ENCODE measurements at regions not wholly inside any gene's neighbourhood (a gene's known extent, or its start where the extent isn't known, plus 50 kb on each side); places are given as distances from the start of the nearest gene placed in this dataset.

- Histone ChIP-seq H3K27me3 (ENCODE audit: control insufficient read depth, insufficient read depth, low read length) (no peaks in the 10 kb centered on the region), H3K9me3 (ENCODE audit: control insufficient read depth, low read depth, low read length) (no peaks in the 10 kb centered on the region), H3K4me1 (ENCODE audit: control insufficient read depth, insufficient read depth, low read length) (no peaks in the 10 kb centered on the region), H3K36me3 (ENCODE audit: control insufficient read depth, insufficient read depth, low read length) (no peaks in the 10 kb centered on the region), H3K27ac (ENCODE audit: low read length) (no peak overlapping the region), H3K4me3 (ENCODE audit: low read length) (no peak overlapping the region)
- 80% methylated on average over 1 of the region's 8 CpGs for WGBS (ENCODE audit: insufficient coverage, low lambda C conversion rate)
- DNase-seq, result no peak
Measured at GRCh38 chr5:34531751-34532360, 124.3 kb upstream of the RAI14 start.

- H3K27ac ChIP-seq (ENCODE audit: low read length), result no peak overlapping the region
Measured at GRCh38 chr5:34533582-34534522, 122.3 kb upstream of the RAI14 start.

GRCh38 chr5:34534523-34535103 is 121.5 kb upstream of the RAI14 start:
- Histone ChIP-seq H3K4me3 (ENCODE audit: low read length) (no peak overlapping the region), H3K27me3 (ENCODE audit: control insufficient read depth, insufficient read depth, low read length) (no peaks in the 10 kb centered on the region), H3K27ac (ENCODE audit: low read length) (no peak overlapping the region), H3K4me1 (ENCODE audit: control insufficient read depth, insufficient read depth, low read length) (no peaks in the 10 kb centered on the region), H3K36me3 (ENCODE audit: control insufficient read depth, insufficient read depth, low read length) (no peaks in the 10 kb centered on the region), H3K9me3 (ENCODE audit: control insufficient read depth, low read depth, low read length) (no peaks in the 10 kb centered on the region)
- DNase-seq, result no peak
- 70% methylated on average over 2 of the region's 4 CpGs for WGBS (ENCODE audit: insufficient coverage, low lambda C conversion rate)

More at GRCh38 chr5:34533582-34534522, 122.3 kb upstream of the RAI14 start:
- Histone ChIP-seq H3K4me1 (ENCODE audit: control insufficient read depth, insufficient read depth, low read length) (no peaks in the 10 kb centered on the region), H3K9me3 (ENCODE audit: control insufficient read depth, low read depth, low read length) (no peaks in the 10 kb centered on the region), H3K36me3 (ENCODE audit: control insufficient read depth, insufficient read depth, low read length) (no peaks in the 10 kb centered on the region), H3K27me3 (ENCODE audit: control insufficient read depth, insufficient read depth, low read length) (no peaks in the 10 kb centered on the region), H3K4me3 (ENCODE audit: low read length) (no peak overlapping the region)
- DNase-seq, result no peak
- WGBS (ENCODE audit: insufficient coverage, low lambda C conversion rate), result no CpG with 5 or more reads among the region's 4 CpGs

- H3K4me3 ChIP-seq (ENCODE audit: low read length), result no peak overlapping the region
- H3K9me3 ChIP-seq (ENCODE audit: control insufficient read depth, low read depth, low read length), result no peaks in the 10 kb centered on the region
- H3K27me3 ChIP-seq (ENCODE audit: control insufficient read depth, insufficient read depth, low read length), result no peaks in the 10 kb centered on the region
- DNase-seq, result no peak
- no peak overlapping the region for H3K27ac ChIP-seq (ENCODE audit: low read length)
- WGBS (ENCODE audit: insufficient coverage, low lambda C conversion rate), result 100% methylated on average over 1 of the region's 1 CpG
- H3K4me1 ChIP-seq (ENCODE audit: control insufficient read depth, insufficient read depth, low read length), result no peaks in the 10 kb centered on the region
- no peaks in the 10 kb centered on the region for H3K36me3 ChIP-seq (ENCODE audit: control insufficient read depth, insufficient read depth, low read length)
Measured at GRCh38 chr5:34535433-34535832, 120.7 kb upstream of the RAI14 start.

- 92% methylated on average over 2 of the region's 2 CpGs for WGBS (ENCODE audit: insufficient coverage, low lambda C conversion rate)
- DNase-seq, result no peak
Measured at GRCh38 chr5:34535944-34536623, 120.0 kb upstream of the RAI14 start.

GRCh38 chr5:34536699-34537098 is 119.4 kb upstream of the RAI14 start:
- Histone ChIP-seq H3K36me3 (ENCODE audit: control insufficient read depth, insufficient read depth, low read length) (no peaks in the 10 kb centered on the region), H3K4me1 (ENCODE audit: control insufficient read depth, insufficient read depth, low read length) (no peaks in the 10 kb centered on the region), H3K27me3 (ENCODE audit: control insufficient read depth, insufficient read depth, low read length) (no peaks in the 10 kb centered on the region), H3K9me3 (ENCODE audit: control insufficient read depth, low read depth, low read length) (peaks cover under 1% of the 10 kb centered on the region), H3K27ac (ENCODE audit: low read length) (no peak overlapping the region), H3K4me3 (ENCODE audit: low read length) (no peak overlapping the region)
- no peak for DNase-seq

More at GRCh38 chr5:34535944-34536623, 120.0 kb upstream of the RAI14 start:
- H3K4me3 ChIP-seq (ENCODE audit: low read length), result no peak overlapping the region
- H3K27me3 ChIP-seq (ENCODE audit: control insufficient read depth, insufficient read depth, low read length), result no peaks in the 10 kb centered on the region
- H3K4me1 ChIP-seq (ENCODE audit: control insufficient read depth, insufficient read depth, low read length), result no peaks in the 10 kb centered on the region
- no peak overlapping the region for H3K27ac ChIP-seq (ENCODE audit: low read length)
- no peaks in the 10 kb centered on the region for H3K36me3 ChIP-seq (ENCODE audit: control insufficient read depth, insufficient read depth, low read length)
- H3K9me3 ChIP-seq (ENCODE audit: control insufficient read depth, low read depth, low read length), result no peaks in the 10 kb centered on the region

- Histone ChIP-seq H3K4me1 (ENCODE audit: control insufficient read depth, insufficient read depth, low read length) (no peaks in the 10 kb centered on the region), H3K9me3 (ENCODE audit: control insufficient read depth, low read depth, low read length) (peaks cover 3% of the 10 kb centered on the region), H3K4me3 (ENCODE audit: low read length) (no peak overlapping the region), H3K36me3 (ENCODE audit: control insufficient read depth, insufficient read depth, low read length) (no peaks in the 10 kb centered on the region), H3K27me3 (ENCODE audit: control insufficient read depth, insufficient read depth, low read length) (no peaks in the 10 kb centered on the region), H3K27ac (ENCODE audit: low read length) (no peak overlapping the region)
- no peak for DNase-seq
- no CpG with 5 or more reads among the region's 3 CpGs for WGBS (ENCODE audit: insufficient coverage, low lambda C conversion rate)
Measured at GRCh38 chr5:34538026-34538672, 118.0 kb upstream of the RAI14 start.

GRCh38 chr5:34539183-34539582 is 116.9 kb upstream of the RAI14 start:
- H3K4me3 ChIP-seq (ENCODE audit: low read length), result no peak overlapping the region
- no CpG with 5 or more reads among the region's 1 CpG for WGBS (ENCODE audit: insufficient coverage, low lambda C conversion rate)
- H3K36me3 ChIP-seq (ENCODE audit: control insufficient read depth, insufficient read depth, low read length), result no peaks in the 10 kb centered on the region
- peaks cover 7% of the 10 kb centered on the region for H3K9me3 ChIP-seq (ENCODE audit: control insufficient read depth, low read depth, low read length)
- DNase-seq, result no peak
- H3K4me1 ChIP-seq (ENCODE audit: control insufficient read depth, insufficient read depth, low read length), result no peaks in the 10 kb centered on the region
- H3K27me3 ChIP-seq (ENCODE audit: control insufficient read depth, insufficient read depth, low read length), result no peaks in the 10 kb centered on the region
- H3K27ac ChIP-seq (ENCODE audit: low read length), result no peak overlapping the region

- no peak for DNase-seq
- peaks cover 7% of the 10 kb centered on the region for H3K9me3 ChIP-seq (ENCODE audit: control insufficient read depth, low read depth, low read length)
- no peak overlapping the region for H3K4me3 ChIP-seq (ENCODE audit: low read length)
- no peaks in the 10 kb centered on the region for H3K27me3 ChIP-seq (ENCODE audit: control insufficient read depth, insufficient read depth, low read length)
- no CpG with 5 or more reads among the region's 4 CpGs for WGBS (ENCODE audit: insufficient coverage, low lambda C conversion rate)
- H3K4me1 ChIP-seq (ENCODE audit: control insufficient read depth, insufficient read depth, low read length), result no peaks in the 10 kb centered on the region
- no peak overlapping the region for H3K27ac ChIP-seq (ENCODE audit: low read length)
- no peaks in the 10 kb centered on the region for H3K36me3 ChIP-seq (ENCODE audit: control insufficient read depth, insufficient read depth, low read length)
Measured at GRCh38 chr5:34541067-34541466, 115.1 kb upstream of the RAI14 start.

- no peak overlapping the region for H3K27ac ChIP-seq (ENCODE audit: low read length)
- WGBS (ENCODE audit: insufficient coverage, low lambda C conversion rate), result no CpG with 5 or more reads among the region's 1 CpG
- H3K4me3 ChIP-seq (ENCODE audit: low read length), result no peak overlapping the region
- peaks cover 10% of the 10 kb centered on the region for H3K9me3 ChIP-seq (ENCODE audit: control insufficient read depth, low read depth, low read length)
- DNase-seq, result no peak
- H3K27me3 ChIP-seq (ENCODE audit: control insufficient read depth, insufficient read depth, low read length), result no peaks in the 10 kb centered on the region
- H3K4me1 ChIP-seq (ENCODE audit: control insufficient read depth, insufficient read depth, low read length), result no peaks in the 10 kb centered on the region
- H3K36me3 ChIP-seq (ENCODE audit: control insufficient read depth, insufficient read depth, low read length), result no peaks in the 10 kb centered on the region
Measured at GRCh38 chr5:34542818-34543217, 113.3 kb upstream of the RAI14 start.
